ENCODE measurements at regions not wholly inside any gene's neighbourhood (a gene's known extent, or its start where the extent isn't known, plus 50 kb on each side); places are given as distances from the start of the nearest gene placed in this dataset.
"Not testable (repeated sequence)": the region's sequence is repeated elsewhere in the genome, so short reads cannot be mapped to it uniquely, and the experiment has no call there.

DNA sequence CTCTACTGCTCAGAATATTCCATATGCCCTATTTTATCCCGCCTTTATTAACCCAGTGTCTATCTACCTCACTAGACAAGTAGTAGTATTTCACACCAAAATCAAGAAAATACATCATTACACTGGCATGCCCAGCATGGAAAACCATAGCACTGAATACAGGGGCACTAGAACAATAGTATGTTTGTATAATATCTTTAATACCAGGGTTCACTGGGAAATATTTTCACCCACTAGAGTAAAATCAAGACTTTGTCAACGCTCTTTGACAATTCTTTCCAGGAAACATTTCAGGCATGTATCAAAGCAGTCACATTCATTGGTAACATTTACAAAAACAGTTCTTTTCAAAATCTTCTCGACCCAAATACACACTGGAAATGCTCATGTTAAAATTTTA is 119.3 kb upstream of the BEND6 start:
- TF ChIP-seq, protein P1, sequence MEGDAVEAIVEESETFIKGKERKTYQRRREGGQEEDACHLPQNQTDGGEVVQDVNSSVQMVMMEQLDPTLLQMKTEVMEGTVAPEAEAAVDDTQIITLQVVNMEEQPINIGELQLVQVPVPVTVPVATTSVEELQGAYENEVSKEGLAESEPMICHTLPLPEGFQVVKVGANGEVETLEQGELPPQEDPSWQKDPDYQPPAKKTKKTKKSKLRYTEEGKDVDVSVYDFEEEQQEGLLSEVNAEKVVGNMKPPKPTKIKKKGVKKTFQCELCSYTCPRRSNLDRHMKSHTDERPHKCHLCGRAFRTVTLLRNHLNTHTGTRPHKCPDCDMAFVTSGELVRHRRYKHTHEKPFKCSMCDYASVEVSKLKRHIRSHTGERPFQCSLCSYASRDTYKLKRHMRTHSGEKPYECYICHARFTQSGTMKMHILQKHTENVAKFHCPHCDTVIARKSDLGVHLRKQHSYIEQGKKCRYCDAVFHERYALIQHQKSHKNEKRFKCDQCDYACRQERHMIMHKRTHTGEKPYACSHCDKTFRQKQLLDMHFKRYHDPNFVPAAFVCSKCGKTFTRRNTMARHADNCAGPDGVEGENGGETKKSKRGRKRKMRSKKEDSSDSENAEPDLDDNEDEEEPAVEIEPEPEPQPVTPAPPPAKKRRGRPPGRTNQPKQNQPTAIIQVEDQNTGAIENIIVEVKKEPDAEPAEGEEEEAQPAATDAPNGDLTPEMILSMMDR (conservative IDR thresholded peaks at IDR 0.05; ENCODE audit: low read depth, low read length) = no peak
- no peak for DNase-seq (ENCODE audit: low read depth)
- H3K4me3 ChIP-seq (ENCODE audit: low read depth, low read length) = no peak overlapping the region

DNA sequence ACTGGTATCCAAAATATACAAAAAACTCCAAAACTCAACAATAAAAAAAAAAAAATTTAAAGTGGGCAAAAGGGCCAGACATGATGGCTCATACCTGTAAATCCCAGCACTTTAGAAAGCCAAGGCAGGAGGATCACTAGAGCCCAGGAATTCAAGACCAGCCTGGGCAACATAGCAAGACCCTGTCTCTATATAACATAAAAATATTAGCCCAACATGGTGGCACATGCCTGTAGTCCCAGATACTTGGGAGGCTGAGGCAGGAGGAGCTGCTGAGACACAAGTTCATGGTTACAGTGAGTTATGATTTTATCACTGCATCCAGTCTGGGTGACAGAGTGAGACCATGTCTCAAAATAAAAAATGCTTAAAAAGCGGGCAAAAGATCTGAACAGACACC is 121.0 kb upstream of the BEND6 start:
- no peak for DNase-seq (ENCODE audit: low read depth)
- H3K4me3 ChIP-seq (ENCODE audit: low read depth, low read length) = no peak overlapping the region
- TF ChIP-seq, protein P1 (conservative IDR thresholded peaks at IDR 0.05; ENCODE audit: low read depth, low read length) = no peak

DNA sequence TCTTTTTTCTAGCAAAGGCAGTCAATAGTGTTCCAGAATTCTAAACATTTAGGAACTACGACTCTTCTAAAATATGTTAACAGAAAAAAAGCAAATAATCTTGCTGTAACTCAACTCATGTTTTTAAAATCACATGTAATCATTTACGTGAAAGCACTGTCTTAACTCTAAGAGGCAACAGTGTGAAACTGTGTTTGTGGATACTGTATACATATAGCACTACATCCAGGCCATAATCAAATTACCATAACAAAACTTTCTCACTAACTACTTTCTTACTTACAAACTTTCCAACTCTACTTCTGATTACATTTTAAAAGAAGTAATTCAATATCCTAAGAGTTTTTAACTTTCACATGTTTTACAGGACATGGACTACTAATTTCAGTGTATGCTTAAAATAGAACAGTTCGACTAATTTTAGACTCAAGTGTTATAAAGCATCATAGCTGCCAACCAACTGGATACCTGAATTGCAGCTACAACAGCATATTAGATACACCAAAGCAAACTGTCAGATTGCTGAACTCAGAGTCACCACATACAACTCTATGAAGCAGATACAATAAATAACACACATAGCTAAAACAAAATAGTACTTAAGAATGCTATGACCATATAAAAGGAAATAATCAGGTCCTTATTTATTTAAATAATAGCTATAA is 121.6 kb upstream of the BEND6 start:
- TF ChIP-seq, protein P1 (conservative IDR thresholded peaks at IDR 0.05; ENCODE audit: low read depth, low read length) = no peak
- no peak for DNase-seq (ENCODE audit: low read depth)

GRCh38 chr6:56832225-56832624 is 122.7 kb upstream of the BEND6 start:
- TF ChIP-seq, protein P1 (conservative IDR thresholded peaks at IDR 0.05; ENCODE audit: low read depth, low read length) = no peak
- no peak overlapping the region for H3K4me3 ChIP-seq (ENCODE audit: low read depth, low read length)
- DNase-seq (ENCODE audit: low read depth) = no peak

More for the DNA sequence above, 121.6 kb upstream of the BEND6 start:
- H3K4me3 ChIP-seq (ENCODE audit: low read depth, low read length) = no peak overlapping the region

DNA sequence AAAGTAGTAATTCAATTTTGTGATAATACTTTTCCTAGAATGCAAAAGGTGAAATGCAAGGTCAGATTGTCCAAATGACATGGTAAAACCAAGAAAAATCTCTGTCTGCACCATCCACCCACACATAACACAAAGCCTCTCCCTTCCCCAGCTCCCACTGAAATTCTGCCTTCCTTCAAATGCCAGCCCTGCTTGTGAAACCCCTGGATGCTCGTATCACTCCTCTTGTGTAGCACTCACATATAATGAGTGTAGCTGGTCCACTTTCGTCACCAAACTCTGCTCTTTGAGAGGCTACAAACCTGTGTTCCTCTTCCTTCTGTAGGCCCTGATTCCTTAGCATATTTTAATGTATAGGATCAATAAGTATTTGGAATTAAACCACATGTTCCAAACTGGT is 123.6 kb upstream of the BEND6 start:
- no peak for DNase-seq (ENCODE audit: low read depth)
- TF ChIP-seq, protein P1 (conservative IDR thresholded peaks at IDR 0.05; ENCODE audit: low read depth, low read length) = no peak
- H3K4me3 ChIP-seq (ENCODE audit: low read depth, low read length) = no peak overlapping the region

- DNase-seq (ENCODE audit: low read depth) = no peak
- no peak overlapping the region for H3K4me3 ChIP-seq (ENCODE audit: low read depth, low read length)
- TF ChIP-seq, protein P1 (conservative IDR thresholded peaks at IDR 0.05; ENCODE audit: low read depth, low read length) = no peak
Measured at GRCh38 chr6:56827908-56828649, 126.8 kb upstream of the BEND6 start.

- H3K4me3 ChIP-seq (ENCODE audit: low read depth, low read length); DNase-seq (ENCODE audit: low read depth): not testable (repeated sequence)
Measured at GRCh38 chr6:56824431-56824830, 130.5 kb upstream of the BEND6 start.

All from epithelial cell of proximal tubule (primary cell).